ENCODE measurements at regions not wholly inside any gene's neighbourhood (a gene's known extent, or its start where the extent isn't known, plus 50 kb on each side); places are given as distances from the start of the nearest gene placed in this dataset.

DNA sequence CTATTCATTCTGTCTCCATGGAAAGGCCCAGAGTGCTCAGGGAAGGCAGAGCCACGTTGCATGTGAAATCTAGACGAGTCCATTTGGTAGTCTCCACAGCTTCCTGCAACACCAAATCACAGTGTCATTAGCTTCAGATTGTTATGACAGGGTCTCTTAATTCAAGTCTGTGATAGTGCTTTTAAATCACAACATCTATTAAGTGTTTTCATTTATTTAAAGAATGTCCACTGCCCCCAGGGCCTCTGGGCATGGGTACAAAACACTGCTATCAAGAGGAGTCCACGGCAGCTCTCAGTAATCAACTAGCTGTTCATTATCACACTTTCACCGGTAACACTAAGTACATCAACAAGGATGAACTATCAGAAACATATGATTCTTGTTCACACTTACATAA lies 455.9 kb upstream of the JARID2 start:
- Histone ChIP-seq H3K4me1 (ENCODE audit: control extremely low read depth in 1 of 4, control insufficient read depth in 4 of 4, insufficient read depth in 4 of 4, low read length in 3 of 4) (peaks cover 0 to 8% (median 2%) of the 10 kb centered on the region in 4 experiments), H3K36me3 (ENCODE audit: control insufficient read depth in 4 of 4, insufficient read depth in 4 of 4, low read length in 3 of 4) (no peaks in the 10 kb centered on the region), H3K9me3 (ENCODE audit: control extremely low read depth in 1 of 5, control insufficient read depth in 4 of 5, insufficient read depth in 2 of 5, low read depth in 1 of 5, low read length in 4 of 5) (no peaks in the 10 kb centered on the region), H3K4me3 (ENCODE audit: control insufficient read depth in 1 of 7, extremely low read depth in 1 of 7, insufficient read depth in 4 of 7, low read depth in 2 of 7, low read length in 6 of 7) (no peak overlapping the region), H3K27ac (ENCODE audit: insufficient read depth in 1 of 2, low read depth in 1 of 2, low read length in 2 of 2, poor library complexity in 1 of 2, severe bottlenecking in 2 of 2) (no peak overlapping the region), H3K27me3 (replicated peaks in 2 of 5; ENCODE audit: control insufficient read depth in 4 of 5, insufficient read depth in 5 of 5, low read length in 4 of 5) (no peaks in the 10 kb centered on the region)
- DNase-seq, result no peak
- ChIA-PET CTCF (interaction anchor here (0.5 kb wide), 1 partner anchor 385 kb away, joined by 3 read pairs; no protein-coding TSS in a partner anchor), POLR2A (no interaction called here)
- WGBS (ENCODE audit: insufficient coverage), result 85% methylated on average over 2 of the region's 4 CpGs

DNA sequence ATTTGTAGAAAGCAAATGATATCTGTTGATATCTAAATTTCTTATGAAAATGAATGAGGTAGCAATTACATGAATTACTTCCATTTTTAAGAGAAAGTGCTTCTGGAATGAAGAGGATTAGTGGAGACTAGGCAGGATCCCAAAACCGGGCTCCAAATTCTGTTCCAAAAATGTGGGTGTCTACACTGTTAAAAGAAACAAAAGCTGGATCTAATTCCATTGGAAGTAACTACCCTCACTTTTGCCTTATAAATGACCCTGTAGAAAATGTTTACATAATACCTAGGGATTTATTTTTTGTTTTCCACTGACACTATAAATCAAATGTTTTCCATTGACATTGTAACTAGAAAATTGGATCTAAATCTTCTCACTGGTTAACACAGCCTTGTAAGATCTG lies 454.9 kb upstream of the JARID2 start:
- Histone ChIP-seq H3K27ac (ENCODE audit: insufficient read depth in 1 of 2, low read depth in 1 of 2, low read length in 2 of 2, poor library complexity in 1 of 2, severe bottlenecking in 2 of 2) (no peak overlapping the region), H3K4me1 (ENCODE audit: control extremely low read depth in 1 of 4, control insufficient read depth in 4 of 4, insufficient read depth in 4 of 4, low read length in 3 of 4) (peaks cover 0 to 8% (median 2%) of the 10 kb centered on the region in 4 experiments), H3K27me3 (replicated peaks in 2 of 5; ENCODE audit: control insufficient read depth in 4 of 5, insufficient read depth in 5 of 5, low read length in 4 of 5) (no peaks in the 10 kb centered on the region), H3K4me3 (ENCODE audit: control insufficient read depth in 1 of 7, extremely low read depth in 1 of 7, insufficient read depth in 4 of 7, low read depth in 2 of 7, low read length in 6 of 7) (no peak overlapping the region), H3K9me3 (ENCODE audit: control extremely low read depth in 1 of 5, control insufficient read depth in 4 of 5, insufficient read depth in 2 of 5, low read depth in 1 of 5, low read length in 4 of 5) (no peaks in the 10 kb centered on the region), H3K36me3 (ENCODE audit: control insufficient read depth in 4 of 4, insufficient read depth in 4 of 4, low read length in 3 of 4) (no peaks in the 10 kb centered on the region)
- ChIA-PET CTCF (interaction anchor here (0.9 kb wide), 1 partner anchor 8 kb away, joined by 3 read pairs; no protein-coding TSS in a partner anchor), POLR2A (interaction anchor here (0.6 kb wide), 1 partner anchor 131 kb away, joined by 4 read pairs; no protein-coding TSS in a partner anchor)
- 100% methylated on average over 1 of the region's 1 CpG for WGBS (ENCODE audit: insufficient coverage)
- DNase-seq, result no peak

DNA sequence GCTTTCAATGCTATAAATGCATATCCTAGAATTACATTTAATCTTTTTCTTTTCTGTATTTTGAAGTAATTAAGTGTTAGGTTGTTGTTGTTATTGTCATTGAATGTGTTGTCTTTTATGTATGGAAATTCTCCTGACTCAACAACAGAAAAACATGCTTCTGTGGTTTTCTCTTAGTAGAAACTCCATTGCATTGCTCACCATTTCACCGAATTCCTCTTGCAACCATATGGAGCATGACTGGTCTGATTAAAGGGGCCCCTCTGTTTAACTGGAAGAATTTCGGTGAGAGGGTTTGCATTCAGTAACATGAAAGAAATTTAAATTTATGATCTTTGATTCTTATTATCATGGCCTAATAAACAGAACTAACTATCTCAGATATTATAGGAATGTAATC lies 454.3 kb upstream of the JARID2 start:
- Histone ChIP-seq H3K27me3 (replicated peaks in 2 of 5; ENCODE audit: control insufficient read depth in 4 of 5, insufficient read depth in 5 of 5, low read length in 4 of 5) (no peaks in the 10 kb centered on the region), H3K9me3 (ENCODE audit: control extremely low read depth in 1 of 5, control insufficient read depth in 4 of 5, insufficient read depth in 2 of 5, low read depth in 1 of 5, low read length in 4 of 5) (no peaks in the 10 kb centered on the region), H3K4me1 (ENCODE audit: control extremely low read depth in 1 of 4, control insufficient read depth in 4 of 4, insufficient read depth in 4 of 4, low read length in 3 of 4) (peaks cover 0 to 8% (median 2%) of the 10 kb centered on the region in 4 experiments), H3K27ac (ENCODE audit: insufficient read depth in 1 of 2, low read depth in 1 of 2, low read length in 2 of 2, poor library complexity in 1 of 2, severe bottlenecking in 2 of 2) (no peak overlapping the region), H3K36me3 (ENCODE audit: control insufficient read depth in 4 of 4, insufficient read depth in 4 of 4, low read length in 3 of 4) (no peaks in the 10 kb centered on the region), H3K4me3 (ENCODE audit: control insufficient read depth in 1 of 7, extremely low read depth in 1 of 7, insufficient read depth in 4 of 7, low read depth in 2 of 7, low read length in 6 of 7) (no peak overlapping the region)
- ChIA-PET CTCF (no interaction called here), POLR2A (no interaction called here)
- 100% methylated on average over 1 of the region's 2 CpGs for WGBS (ENCODE audit: insufficient coverage)
- DNase-seq, result no peak

DNA sequence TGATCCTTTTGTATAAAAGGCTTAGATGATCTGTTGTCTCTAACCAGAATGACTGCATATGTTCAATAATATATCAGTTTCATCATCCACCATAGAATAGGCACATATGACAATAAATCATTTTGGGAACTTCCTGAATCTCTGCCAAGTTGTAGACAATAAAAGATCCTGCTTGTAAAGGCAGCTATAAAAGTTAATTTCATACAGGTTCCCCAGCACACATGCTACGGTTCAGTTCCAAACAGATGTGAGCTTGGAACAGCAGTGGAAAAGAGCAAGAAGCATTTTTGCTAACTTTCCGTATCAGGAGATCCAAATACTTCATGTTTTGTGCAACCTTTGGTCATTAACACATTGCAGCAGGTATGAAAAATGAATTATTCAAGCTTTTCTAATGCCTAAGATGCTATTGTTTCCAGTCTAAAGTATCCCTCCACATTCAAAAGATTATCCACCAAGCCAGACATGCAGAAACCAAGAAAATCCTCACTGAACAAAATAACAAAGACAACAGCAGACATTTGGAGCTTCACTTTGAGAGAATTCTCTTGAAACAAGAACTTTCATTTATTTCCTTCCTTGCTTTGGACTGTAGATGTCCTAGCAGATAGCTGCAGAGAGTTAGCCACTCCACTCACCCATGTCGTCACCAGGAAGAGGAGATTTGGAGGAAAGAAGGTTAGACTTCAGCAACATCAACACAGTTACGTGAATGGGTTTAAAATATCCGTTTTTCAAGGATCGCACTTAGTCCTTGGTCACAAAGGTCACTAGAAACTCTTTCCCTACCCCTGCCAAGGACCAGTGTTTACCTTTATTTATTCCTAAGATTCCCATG lies 453.5 kb upstream of the JARID2 start:
- peak; percentile 17 to 54 (median 47) for DNase-seq
- 72% methylated on average over 6 of the region's 6 CpGs for WGBS (ENCODE audit: insufficient coverage)
- H3K4me1 ChIP-seq (ENCODE audit: control extremely low read depth in 1 of 4, control insufficient read depth in 4 of 4, insufficient read depth in 4 of 4, low read length in 3 of 4), result peaks cover 0 to 8% (median 2%) of the 10 kb centered on the region in 4 experiments
- no peaks in the 10 kb centered on the region for H3K27me3 ChIP-seq (replicated peaks in 2 of 5; ENCODE audit: control insufficient read depth in 4 of 5, insufficient read depth in 5 of 5, low read length in 4 of 5)
- ChIA-PET POLR2A (no interaction called here), CTCF (interaction anchor here (0.5 kb wide), 1 partner anchor 645 kb away, joined by 5 read pairs; no protein-coding TSS in a partner anchor)
- H3K4me3 ChIP-seq (ENCODE audit: control insufficient read depth in 1 of 7, extremely low read depth in 1 of 7, insufficient read depth in 4 of 7, low read depth in 2 of 7, low read length in 6 of 7), result no peak overlapping the region
- H3K36me3 ChIP-seq (ENCODE audit: control insufficient read depth in 4 of 4, insufficient read depth in 4 of 4, low read length in 3 of 4), result no peaks in the 10 kb centered on the region
- no peak overlapping the region for H3K27ac ChIP-seq (ENCODE audit: insufficient read depth in 1 of 2, low read depth in 1 of 2, low read length in 2 of 2, poor library complexity in 1 of 2, severe bottlenecking in 2 of 2)
- H3K9me3 ChIP-seq (ENCODE audit: control extremely low read depth in 1 of 5, control insufficient read depth in 4 of 5, insufficient read depth in 2 of 5, low read depth in 1 of 5, low read length in 4 of 5), result no peaks in the 10 kb centered on the region

DNA sequence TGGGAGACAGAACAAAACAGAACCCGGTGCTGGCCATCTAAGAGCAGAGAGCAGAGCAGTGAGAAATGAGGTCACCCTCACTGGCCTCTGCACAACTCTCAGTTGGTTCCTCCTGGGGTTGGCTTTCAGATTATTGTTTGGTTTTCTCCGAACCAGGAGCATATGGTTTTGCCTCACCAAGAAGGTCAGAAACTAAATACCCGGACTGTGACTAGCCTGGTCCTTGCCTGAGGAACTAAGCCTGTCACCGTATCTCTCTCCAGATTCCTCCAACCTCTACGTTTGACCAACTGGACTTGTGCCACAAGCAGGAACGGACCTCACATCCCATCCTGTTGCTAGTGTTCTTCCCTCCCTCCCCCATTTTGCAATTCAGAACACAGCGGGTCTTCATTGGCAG lies 450.4 kb upstream of the JARID2 start:
- no peaks in the 10 kb centered on the region for H3K27me3 ChIP-seq (replicated peaks in 2 of 5; ENCODE audit: control insufficient read depth in 4 of 5, insufficient read depth in 5 of 5, low read length in 4 of 5)
- no peak for DNase-seq
- H3K9me3 ChIP-seq (ENCODE audit: control extremely low read depth in 1 of 5, control insufficient read depth in 4 of 5, insufficient read depth in 2 of 5, low read depth in 1 of 5, low read length in 4 of 5), result no peaks in the 10 kb centered on the region
- no peaks in the 10 kb centered on the region for H3K36me3 ChIP-seq (ENCODE audit: control insufficient read depth in 4 of 4, insufficient read depth in 4 of 4, low read length in 3 of 4)
- CTCF ChIA-PET, result no interaction called here
- POLR2A ChIA-PET, result interaction anchor here (0.6 kb wide), 1 partner anchor 58 kb away, joined by 3 read pairs; no protein-coding TSS in a partner anchor
- H3K4me3 ChIP-seq (ENCODE audit: control insufficient read depth in 1 of 7, extremely low read depth in 1 of 7, insufficient read depth in 4 of 7, low read depth in 2 of 7, low read length in 6 of 7), result no peak overlapping the region
- H3K27ac ChIP-seq (ENCODE audit: insufficient read depth in 1 of 2, low read depth in 1 of 2, low read length in 2 of 2, poor library complexity in 1 of 2, severe bottlenecking in 2 of 2), result no peak overlapping the region
- WGBS (ENCODE audit: insufficient coverage), result 97% methylated on average over 7 of the region's 7 CpGs
- H3K4me1 ChIP-seq (ENCODE audit: control extremely low read depth in 1 of 4, control insufficient read depth in 4 of 4, insufficient read depth in 4 of 4, low read length in 3 of 4), result peaks cover 0 to 8% (median 2%) of the 10 kb centered on the region in 4 experiments

DNA sequence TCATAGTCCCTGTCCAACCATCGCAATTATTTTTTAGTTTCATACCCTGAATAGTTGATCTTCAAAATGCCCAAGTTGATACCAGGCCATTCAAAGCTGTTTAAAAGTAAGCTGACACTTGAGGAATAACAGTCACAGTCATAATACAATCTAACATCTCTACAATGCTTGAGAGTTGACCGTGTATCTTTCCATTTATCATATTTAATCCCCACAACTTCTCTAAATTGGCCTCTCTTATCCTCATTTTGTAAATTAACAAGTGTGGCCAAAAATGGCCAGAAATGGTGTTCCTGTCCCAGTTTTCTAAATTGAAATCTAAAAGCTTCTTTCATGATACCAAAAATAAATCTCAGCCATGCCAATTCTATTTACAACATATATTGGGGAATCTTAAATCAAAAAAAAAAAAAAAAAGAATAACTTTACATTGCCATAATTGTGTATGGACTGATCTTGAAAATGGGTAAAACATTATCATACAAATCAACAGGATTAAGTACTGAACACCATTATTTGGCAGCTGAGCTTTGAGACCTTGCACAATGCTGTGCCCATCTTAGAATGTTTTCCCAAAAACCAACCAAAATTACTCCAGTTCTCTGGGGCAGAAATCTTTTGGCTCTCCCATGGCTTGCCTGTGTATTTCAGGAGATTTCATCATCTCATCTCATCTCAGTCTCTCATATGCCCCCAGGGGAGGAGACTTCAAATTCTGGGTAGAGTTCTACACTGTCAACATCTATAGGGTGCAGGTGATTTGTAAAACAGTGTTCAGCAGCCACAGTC lies 448.7 kb upstream of the JARID2 start:
- no peaks in the 10 kb centered on the region for H3K9me3 ChIP-seq (ENCODE audit: control extremely low read depth in 1 of 5, control insufficient read depth in 4 of 5, insufficient read depth in 2 of 5, low read depth in 1 of 5, low read length in 4 of 5)
- H3K4me3 ChIP-seq (ENCODE audit: control insufficient read depth in 1 of 7, extremely low read depth in 1 of 7, insufficient read depth in 4 of 7, low read depth in 2 of 7, low read length in 6 of 7), result no peak overlapping the region
- peaks cover 0 to 5% (median 2%) of the 10 kb centered on the region in 4 experiments for H3K4me1 ChIP-seq (ENCODE audit: control extremely low read depth in 1 of 4, control insufficient read depth in 4 of 4, insufficient read depth in 4 of 4, low read length in 3 of 4)
- no peak for DNase-seq
- no peaks in the 10 kb centered on the region for H3K27me3 ChIP-seq (replicated peaks in 2 of 5; ENCODE audit: control insufficient read depth in 4 of 5, insufficient read depth in 5 of 5, low read length in 4 of 5)
- POLR2A ChIA-PET, result no interaction called here
- no peak overlapping the region for H3K27ac ChIP-seq (ENCODE audit: insufficient read depth in 1 of 2, low read depth in 1 of 2, low read length in 2 of 2, poor library complexity in 1 of 2, severe bottlenecking in 2 of 2)
- CTCF ChIA-PET, result interaction anchor here (0.5 kb wide), 1 partner anchor 307 kb away, joined by 3 read pairs; no protein-coding TSS in a partner anchor
- no peaks in the 10 kb centered on the region for H3K36me3 ChIP-seq (ENCODE audit: control insufficient read depth in 4 of 4, insufficient read depth in 4 of 4, low read length in 3 of 4)
- WGBS (ENCODE audit: insufficient coverage), result 100% methylated on average over 2 of the region's 2 CpGs

Measured in common myeloid progenitor, CD34-positive (primary cell).